ENCODE measurements at regions not wholly inside any gene's neighbourhood (a gene's known extent, or its start where the extent isn't known, plus 50 kb on each side); places are given as distances from the start of the nearest gene placed in this dataset.
A peak's percentile ranks its signal among the peaks of the same experiment; 100 is the strongest.

GRCh38 chr5:96093340-96093739, 131.7 kb upstream of the ELL2 start:
- DNase-seq, result peak; percentile 16

- DNase-seq, result no peak
Observed at GRCh38 chr5:96091874-96092273, 130.2 kb upstream of the ELL2 start.

- DNase-seq, result no peak
Observed at GRCh38 chr5:96090215-96090614, 128.6 kb upstream of the ELL2 start.

GRCh38 chr5:96088706-96089498, 127.3 kb upstream of the ELL2 start:
- DNase-seq, result peak; percentile 47

GRCh38 chr5:96087939-96088338, 126.3 kb upstream of the ELL2 start:
- no peak for DNase-seq

GRCh38 chr5:96084874-96085506, 123.3 kb upstream of the ELL2 start:
- DNase-seq, result no peak

GRCh38 chr5:96083361-96083881, 121.8 kb upstream of the ELL2 start:
- DNase-seq, result no peak

GRCh38 chr5:96081276-96081858, 119.7 kb upstream of the ELL2 start:
- DNase-seq, result no peak

GRCh38 chr5:96080557-96080956, 118.9 kb upstream of the ELL2 start:
- no peak for DNase-seq

- DNase-seq, result no peak
Observed at GRCh38 chr5:96079962-96080361, 118.3 kb upstream of the ELL2 start.

- DNase-seq, result no peak
Observed at GRCh38 chr5:96079075-96079474, 117.4 kb upstream of the ELL2 start.

GRCh38 chr5:96076451-96076850, 114.8 kb upstream of the ELL2 start:
- no peak for DNase-seq

- DNase-seq, result no peak
Observed at GRCh38 chr5:96075579-96076289, 114.1 kb upstream of the ELL2 start.

GRCh38 chr5:96074870-96075269, 113.2 kb upstream of the ELL2 start:
- no peak for DNase-seq

GRCh38 chr5:96074460-96074859, 112.8 kb upstream of the ELL2 start:
- no peak for DNase-seq

GRCh38 chr5:96072791-96073165, 111.1 kb upstream of the ELL2 start:
- DNase-seq, result no peak

GRCh38 chr5:96072138-96072790, 110.6 kb upstream of the ELL2 start:
- no peak for DNase-seq

GRCh38 chr5:96070622-96071225, 109.1 kb upstream of the ELL2 start:
- no peak for DNase-seq

- DNase-seq, result no peak
Observed at GRCh38 chr5:96067894-96068614, 106.4 kb upstream of the ELL2 start.

GRCh38 chr5:96067251-96067650, 105.6 kb upstream of the ELL2 start:
- no peak for DNase-seq

GRCh38 chr5:96066386-96066719, 104.7 kb upstream of the ELL2 start:
- no peak for DNase-seq

Data from tongue (tissue), 1 donor.